HG03103 (cell line): ENCODE measurements at regions not wholly inside any gene's neighbourhood (a gene's known extent, or its start where the extent isn't known, plus 50 kb on each side); places are given as distances from the start of the nearest gene placed in this dataset.

Source experiments
- ATAC-seq: cut with Tn5 transposase; IDR thresholded peaks from one replicate; pipeline ENCODE4 v1.9.1; 2021; ENCODE audit warnings: low read depth; ENCODE audit not compliant: unreplicated experiment

DNA sequence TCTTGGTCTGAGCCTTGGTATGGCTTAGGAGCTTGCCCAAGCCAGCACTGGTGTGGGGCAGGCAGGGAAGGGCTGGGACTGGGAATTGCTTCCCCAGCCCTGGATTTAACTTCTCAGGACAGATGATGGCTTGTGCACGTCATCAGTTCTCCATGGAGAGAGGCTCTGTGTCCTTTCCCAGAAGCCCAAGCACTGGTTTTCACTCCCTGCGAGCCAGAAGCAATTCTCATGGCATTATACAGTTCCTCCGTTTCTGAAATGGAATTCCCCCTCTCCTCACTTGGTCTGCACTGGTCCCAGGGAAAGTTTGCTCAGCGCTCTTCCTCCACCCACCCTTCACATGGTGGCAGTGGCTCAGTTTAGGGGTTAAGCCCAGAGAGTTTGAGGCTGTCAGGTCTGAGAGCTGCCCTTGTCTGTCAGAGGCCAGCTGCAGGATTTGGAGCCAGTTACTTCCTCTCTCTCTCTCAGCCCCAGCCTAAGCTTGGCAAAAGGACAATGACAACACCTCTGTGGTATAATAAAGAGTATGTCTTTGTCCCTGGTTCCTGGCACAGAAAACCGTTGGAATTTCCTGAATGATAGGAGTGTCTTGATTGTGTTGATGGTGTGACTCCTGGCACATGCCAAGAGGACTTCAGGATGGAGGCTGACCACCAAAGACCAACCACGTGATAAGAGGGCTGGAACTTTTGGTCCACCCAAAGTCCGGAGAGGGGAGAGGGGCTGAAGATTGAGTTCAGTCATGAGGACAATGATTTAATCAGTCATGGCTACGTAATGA, 219.6 kb upstream of the TNRC6C start:
- no peak for ATAC-seq

DNA sequence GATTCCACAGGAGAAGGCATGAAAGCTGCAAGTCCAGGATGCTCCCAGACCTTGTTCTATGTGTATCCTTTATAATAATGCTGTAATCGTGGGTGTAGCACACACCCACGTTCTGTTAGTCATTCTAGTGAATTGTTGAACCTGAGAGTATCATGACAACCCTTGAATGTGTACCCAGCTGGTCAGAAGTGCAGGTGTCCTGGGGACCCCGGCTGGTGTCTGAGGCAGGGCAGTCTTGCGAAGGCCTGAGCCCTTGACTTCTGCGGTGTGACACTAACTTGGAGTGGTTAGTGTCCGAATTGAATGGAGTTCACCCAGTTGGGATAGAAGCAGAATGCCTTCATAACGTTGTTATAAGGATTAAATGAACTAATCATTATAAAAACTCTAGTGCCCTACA, 218.0 kb upstream of the TNRC6C start:
- no peak for ATAC-seq

GRCh38 chr17:77741109-77741508, 217.4 kb upstream of the TNRC6C start:
- ATAC-seq = no peak

- ATAC-seq = no peak
Measured at GRCh38 chr17:77742579-77742978, 215.9 kb upstream of the TNRC6C start.

DNA sequence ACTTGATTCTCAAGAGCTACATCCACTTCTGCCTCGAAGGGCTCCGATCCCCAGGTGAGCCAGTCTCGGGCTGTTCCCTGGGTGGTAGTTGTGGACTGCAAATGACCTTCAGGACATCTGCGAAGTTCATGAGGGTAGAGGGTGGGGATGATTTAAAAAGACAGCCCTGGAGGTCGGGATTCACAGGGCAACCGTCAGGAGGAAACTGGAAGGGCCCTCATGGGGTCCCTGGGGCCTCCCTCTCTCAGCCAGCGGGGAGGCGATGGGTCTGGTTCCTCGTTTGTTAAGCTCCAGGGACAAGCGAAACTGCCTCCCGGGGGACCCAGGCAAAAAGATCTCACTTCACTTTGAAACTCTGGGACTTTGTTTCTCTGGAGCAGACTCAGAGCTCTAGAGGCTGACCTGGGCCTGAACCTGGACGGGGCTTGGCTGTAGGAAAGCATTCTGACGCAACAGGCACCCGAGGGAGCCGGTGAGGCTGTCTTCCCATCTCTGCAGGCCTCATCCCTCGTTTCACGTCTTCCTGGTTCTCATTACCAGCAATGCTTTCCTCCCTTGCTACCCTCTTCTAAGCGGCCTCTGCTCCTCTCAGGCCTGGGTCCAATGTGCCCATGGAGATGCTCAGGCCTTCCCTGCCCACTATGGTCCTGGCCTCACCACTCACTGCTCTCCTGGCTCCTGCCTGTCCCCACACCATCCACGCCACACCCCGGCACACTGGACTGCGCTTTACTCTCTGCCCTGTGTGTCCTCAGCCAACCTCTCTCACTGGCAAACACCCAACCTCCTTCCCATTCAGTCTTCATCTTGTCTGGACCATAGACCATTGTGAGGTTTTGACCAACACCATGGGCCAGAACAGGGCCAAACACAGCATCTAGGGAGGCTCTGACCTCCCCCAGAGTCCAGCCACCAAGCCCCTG, 214.2 kb upstream of the TNRC6C start:
- no peak for ATAC-seq

- no peak for ATAC-seq
Measured at GRCh38 chr17:77745702-77746101, 212.8 kb upstream of the TNRC6C start.

- ATAC-seq = no peak
Measured at GRCh38 chr17:77746393-77746792, 212.1 kb upstream of the TNRC6C start.

DNA sequence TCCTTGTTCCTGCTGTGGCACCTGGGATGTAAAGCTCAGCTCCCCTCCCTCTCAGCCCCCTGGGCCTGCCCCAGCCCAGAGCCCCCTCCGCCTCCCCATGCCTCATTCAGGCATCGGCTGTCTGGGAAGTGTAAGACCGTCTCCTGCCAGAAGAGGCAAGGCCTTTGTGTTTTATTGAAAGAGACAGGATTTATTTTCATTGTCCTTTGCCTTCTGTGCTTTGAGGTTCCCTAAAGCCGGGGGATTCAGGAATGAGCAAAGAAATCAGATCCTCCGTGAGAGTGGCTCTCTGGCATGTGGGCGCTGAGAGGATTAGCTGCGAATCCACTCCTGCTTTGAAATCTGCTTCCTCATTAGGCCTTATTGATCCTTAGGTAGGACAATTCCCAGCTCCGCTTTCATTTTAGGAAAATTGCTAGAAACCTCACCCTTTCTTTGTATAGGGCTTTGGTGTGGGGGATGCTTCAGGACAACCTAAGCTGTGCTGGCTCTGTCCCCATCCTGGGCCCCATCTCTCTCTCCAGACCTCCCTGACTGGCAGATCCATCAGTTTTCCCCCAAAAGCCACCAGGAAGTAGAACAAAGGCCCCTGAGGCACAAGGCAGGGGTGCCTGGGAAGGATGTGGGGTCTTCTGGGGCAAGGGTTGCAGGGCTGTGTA, 211.5 kb upstream of the TNRC6C start:
- ATAC-seq = no peak

DNA sequence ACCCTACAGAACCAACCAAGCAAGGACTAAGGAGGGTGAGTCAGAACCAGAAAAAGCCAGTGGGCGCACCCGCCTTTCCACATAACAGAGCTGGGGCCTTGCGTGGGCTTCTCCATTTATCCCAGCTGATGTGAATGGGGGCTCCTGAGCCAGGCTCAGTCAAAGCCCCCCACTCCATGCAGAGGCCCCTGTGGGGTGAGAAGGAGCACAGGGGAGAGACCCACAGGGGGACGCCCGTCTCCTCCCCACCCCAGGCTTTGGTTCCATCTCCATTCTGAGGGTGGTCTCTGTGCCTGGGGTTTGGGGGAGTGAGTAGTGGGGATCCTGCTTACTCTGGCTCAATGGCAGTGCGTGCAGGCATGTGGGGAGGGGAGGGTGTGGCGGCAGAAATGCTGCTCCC, 210.1 kb upstream of the TNRC6C start:
- ATAC-seq = no peak

DNA sequence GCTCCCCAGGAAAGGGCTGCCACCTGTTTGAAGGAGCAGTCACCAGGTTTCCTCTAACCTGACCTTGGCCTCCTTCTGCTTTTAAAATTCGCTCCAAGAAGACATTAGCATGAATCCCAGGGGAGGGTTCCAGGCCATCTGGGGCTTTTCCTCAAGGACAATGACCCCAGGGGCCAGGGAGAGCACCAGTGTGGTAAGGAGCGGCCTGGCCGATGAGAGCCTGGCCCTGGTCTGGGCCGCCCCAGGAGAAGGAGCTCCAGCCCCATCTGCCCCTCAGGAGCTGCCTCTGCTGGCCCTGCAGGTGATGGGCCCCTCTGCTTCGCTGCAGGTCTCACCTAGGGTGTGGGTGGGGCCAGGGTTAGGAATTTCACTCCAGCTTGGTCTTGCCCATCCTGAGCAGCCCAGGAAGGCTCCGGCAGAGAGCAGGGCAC, 209.2 kb upstream of the TNRC6C start:
- ATAC-seq = no peak

DNA sequence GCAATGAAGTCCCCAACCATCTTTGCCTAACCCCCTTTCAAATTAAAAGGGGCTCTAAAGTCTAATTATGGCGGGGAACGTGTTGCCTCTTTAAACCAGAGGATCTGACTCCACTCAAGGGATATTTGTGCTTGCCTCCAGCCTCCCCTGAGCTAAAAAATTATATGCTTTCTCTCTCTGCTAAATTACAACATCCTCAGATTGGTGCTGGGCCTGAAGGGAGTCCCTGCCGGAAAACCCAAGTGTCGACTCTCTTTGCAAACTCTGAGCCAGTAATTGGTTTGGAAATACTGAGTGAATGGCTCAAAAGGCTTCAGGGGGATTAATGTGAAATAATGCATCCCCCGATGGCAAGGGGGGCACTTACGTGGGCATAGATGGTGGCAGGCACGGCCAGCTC, 208.5 kb upstream of the TNRC6C start:
- no peak for ATAC-seq

DNA sequence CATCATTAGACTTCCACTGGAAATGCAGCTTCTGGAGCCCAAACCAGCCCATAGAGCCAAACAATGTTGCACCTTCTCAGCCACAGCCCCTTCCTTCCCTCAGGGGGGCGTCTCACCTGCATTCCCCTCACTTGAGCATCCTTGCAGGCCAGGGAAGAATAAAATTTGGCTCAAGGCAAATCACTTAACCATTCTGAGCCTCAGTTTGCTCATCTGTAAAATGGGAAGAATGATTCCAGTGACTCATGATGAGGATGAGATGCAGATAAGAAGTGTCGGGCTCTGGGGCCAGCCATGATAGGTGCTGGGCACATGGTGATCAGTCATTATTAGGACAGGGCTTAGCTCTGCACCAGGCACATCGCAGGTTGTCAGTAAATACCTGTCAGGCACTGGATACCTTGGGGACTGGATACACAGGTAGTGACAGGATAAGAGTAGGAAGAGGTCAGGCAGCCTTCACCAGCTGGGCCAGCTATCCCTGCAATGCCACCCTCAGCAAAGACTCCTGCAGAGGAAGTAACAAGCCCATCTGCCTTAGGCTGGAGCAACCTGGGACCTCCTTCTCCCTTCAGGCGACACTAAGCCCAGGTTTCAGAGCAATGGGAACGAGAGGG, 208.0 kb upstream of the TNRC6C start:
- ATAC-seq = no peak

- ATAC-seq = no peak
Measured at GRCh38 chr17:77753246-77753645, 205.3 kb upstream of the TNRC6C start.

- no peak for ATAC-seq
Measured at GRCh38 chr17:77753691-77754245, 204.7 kb upstream of the TNRC6C start.

- ATAC-seq = no peak
Measured at GRCh38 chr17:77754956-77755355, 203.5 kb upstream of the TNRC6C start.

- ATAC-seq = no peak
Measured at GRCh38 chr17:77755410-77755963, 203.0 kb upstream of the TNRC6C start.

DNA sequence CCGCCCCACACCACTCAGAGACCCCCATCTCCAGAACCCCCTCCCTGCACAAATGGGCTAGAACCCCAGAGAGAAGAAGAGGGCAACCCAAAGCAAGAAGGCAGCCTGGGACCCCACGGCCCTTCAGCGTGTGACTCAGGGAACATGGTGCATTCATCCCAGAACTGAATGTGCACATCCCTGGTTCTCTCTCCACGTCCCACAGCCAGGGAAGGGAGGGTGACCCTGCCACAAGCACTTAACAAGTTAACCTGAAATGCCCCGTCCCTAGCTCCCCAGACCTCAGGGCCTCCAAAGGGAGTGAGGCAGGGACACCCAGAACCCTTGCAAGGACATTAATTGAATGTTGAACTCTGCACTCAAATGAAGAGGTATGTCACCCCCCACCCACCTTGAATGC, 202.5 kb upstream of the TNRC6C start:
- ATAC-seq = no peak

- ATAC-seq = no peak
Measured at GRCh38 chr17:77756846-77757560, 201.5 kb upstream of the TNRC6C start.

GRCh38 chr17:77757561-77757898, 201.0 kb upstream of the TNRC6C start:
- no peak for ATAC-seq

DNA sequence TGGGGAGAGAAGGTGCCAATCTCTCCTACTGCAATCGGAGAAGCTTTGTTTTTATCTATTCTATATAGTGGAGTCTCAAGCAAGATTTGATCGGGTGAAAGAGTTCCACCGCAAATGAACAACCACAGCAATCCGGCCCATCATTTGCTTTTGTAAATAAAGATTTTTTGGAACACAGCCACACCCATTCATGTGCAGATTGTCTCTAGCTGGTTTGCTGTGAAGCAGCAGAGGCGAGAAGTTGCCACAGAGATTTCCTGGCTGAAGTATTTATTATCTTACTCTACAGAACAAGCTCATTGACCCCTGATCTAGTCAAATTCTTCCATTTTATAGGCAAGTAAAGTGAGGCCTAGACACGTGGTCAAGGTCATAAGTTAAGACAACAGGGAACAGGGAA, 195.5 kb upstream of the TNRC6C start:
- no peak for ATAC-seq
